H1 (cell line): ENCODE measurements at regions not wholly inside any gene's neighbourhood (a gene's known extent, or its start where the extent isn't known, plus 50 kb on each side); places are given as distances from the start of the nearest gene placed in this dataset.

ENCODE experiments used
- CTCF ChIA-PET: fragments of 300-600 bp; sonication (Branson Sonifier 250); formaldehyde crosslinking; loops from one replicate; lab custom pipeline; 2021; ENCODE audit not compliant: partially characterized antibody; lab: Charles Lee
- POLR2A ChIA-PET: fragments of 300-600 bp; sonication (Branson Sonifier 250); formaldehyde crosslinking; loops from one replicate; lab custom pipeline; 2021; ENCODE audit warnings: inconsistent platforms; ENCODE audit not compliant: partially characterized antibody; lab: Charles Lee
- DNase-seq, 2 experiments: peaks; one replicate each; pipeline versions ENCODE4 v3.0.0 to v3.0.0-alpha.2; 2010 to 2022; ENCODE audit warnings: low spot score in 2 of 2, low read depth in 1 of 2, mixed read lengths in 1 of 2
- FAIRE-seq: peaks from 2 replicates; lab custom pipeline; 2011; peaks lifted over from hg19 to GRCh38; lab: Jason Lieb, UNC
- H2AFZ ChIP-seq: 2 replicates; pipeline ENCODE4 v1.8.1; 2012; ENCODE audit warnings: low read length, inconsistent platforms
- H2AK5ac ChIP-seq: 2 replicates; pipeline ENCODE4 v1.6.1; 2013; ENCODE audit warnings: low read depth, low read length
- H2BK120ac ChIP-seq: replicated peaks from 2 replicates; pipeline ENCODE3; 2013; ENCODE audit warnings: low read depth, low read length, inconsistent platforms
- H2BK12ac ChIP-seq: 2 replicates; pipeline ENCODE4 v1.6.1; 2013; ENCODE audit warnings: low read depth, low read length
- H2BK15ac ChIP-seq: 2 replicates; pipeline ENCODE4 v1.6.1; 2013; ENCODE audit warnings: low read length
- H2BK20ac ChIP-seq: 2 replicates; pipeline ENCODE4 v1.6.1; 2013; ENCODE audit warnings: low read length
- H2BK5ac ChIP-seq: 2 replicates; pipeline ENCODE4 v1.6.1; 2013; ENCODE audit warnings: low read depth, low read length
- H3K14ac ChIP-seq: 2 replicates; pipeline ENCODE4 v1.6.1; 2013; ENCODE audit warnings: inconsistent platforms; ENCODE audit not compliant: insufficient read length
- H3K18ac ChIP-seq: 2 replicates; pipeline ENCODE4 v1.6.1; 2013; ENCODE audit warnings: low read length; ENCODE audit errors: extremely low read depth
- H3K23ac ChIP-seq: 2 replicates; pipeline ENCODE4 v1.6.1; 2013; ENCODE audit warnings: inconsistent platforms; ENCODE audit not compliant: insufficient read length
- H3K23me2 ChIP-seq: 2 replicates; pipeline ENCODE4 v1.6.1; 2013; ENCODE audit warnings: low read depth, low read length
- H3K27ac ChIP-seq: 2 replicates; pipeline ENCODE4 v1.6.1; 2011; ENCODE audit warnings: low read depth, low read length, inconsistent platforms
- H3K27me3 ChIP-seq, 4 experiments: replicated peaks in 1 of 4; 1 replicate in 1 of 4; 2 replicates in 3 of 4; pipeline versions ENCODE4 v1.6.1 to v1.8.1; 2011 to 2013; ENCODE audit warnings: low read length in 3 of 4, mild to moderate bottlenecking in 3 of 4, inconsistent platforms in 2 of 4, mixed read lengths in 2 of 4, moderate library complexity in 1 of 4; ENCODE audit not compliant: control insufficient read depth in 3 of 4, insufficient read depth in 3 of 4; ENCODE audit errors: extremely low read depth in 1 of 4
- H3K36me3 ChIP-seq, 4 experiments: 2 replicates each; pipeline versions ENCODE4 v1.6.1 to v1.8.1; 2011 to 2013; ENCODE audit warnings: mild to moderate bottlenecking in 4 of 4, low read length in 3 of 4, moderate library complexity in 2 of 4, control low read depth in 1 of 4, inconsistent platforms in 1 of 4; ENCODE audit not compliant: insufficient read depth in 4 of 4, control insufficient read depth in 2 of 4
- H3K4ac ChIP-seq: replicated peaks from 2 replicates; pipeline ENCODE3; 2013; ENCODE audit warnings: low read length, low read depth, mixed read lengths, inconsistent platforms; ENCODE audit not compliant: insufficient read length
- H3K4me1 ChIP-seq, 4 experiments: replicated peaks in 1 of 4; 1 replicate in 1 of 4; 2 replicates in 3 of 4; pipeline versions ENCODE4 v1.6.1 to v1.8.1; 2011 to 2013; ENCODE audit warnings: low read length in 3 of 4, inconsistent platforms in 2 of 4, mixed read lengths in 1 of 4; ENCODE audit not compliant: insufficient read depth in 4 of 4, control insufficient read depth in 3 of 4
- H3K4me2 ChIP-seq, 2 experiments: 2 replicates each; pipeline versions ENCODE4 v1.6.1 to v1.8.1; 2011 to 2013; ENCODE audit warnings: low read depth in 2 of 2, low read length in 2 of 2, control low read depth in 1 of 2, inconsistent platforms in 1 of 2, mild to moderate bottlenecking in 1 of 2; ENCODE audit not compliant: insufficient read depth in 1 of 2
- H3K4me3 ChIP-seq, 4 experiments: fragments of 200-600, 300-600 bp in 1 of 4; sonication (generic), shearing (Covaris generic), sonication (Bioruptor Twin) in 1 of 4; 2 replicates each; pipeline versions ENCODE4 v1.5.1 to v1.8.1; 2011 to 2016; ENCODE audit warnings: low read length in 4 of 4, low read depth in 3 of 4, control low read depth in 2 of 4, inconsistent platforms in 2 of 4, mild to moderate bottlenecking in 2 of 4, mixed read lengths in 1 of 4, moderate library complexity in 1 of 4; ENCODE audit not compliant: insufficient read depth in 2 of 4; ENCODE audit errors: extremely low read depth in 1 of 4
- H3K56ac ChIP-seq: replicated peaks from 2 replicates; pipeline ENCODE3; 2013; ENCODE audit warnings: low read depth, mild to moderate bottlenecking, mixed read lengths, low read length, inconsistent platforms; ENCODE audit not compliant: insufficient read length
- H3K79me1 ChIP-seq: 2 replicates; pipeline ENCODE4 v1.6.1; 2013; ENCODE audit warnings: low read depth, low read length, control low read depth
- H3K79me2 ChIP-seq, 2 experiments: 2 replicates each; pipeline versions ENCODE4 v1.6.1 to v1.8.1; 2012 to 2013; ENCODE audit warnings: low read length in 2 of 2, mild to moderate bottlenecking in 2 of 2, inconsistent platforms in 1 of 2; ENCODE audit not compliant: insufficient read depth in 2 of 2, control insufficient read depth in 1 of 2
- H3K9ac ChIP-seq, 4 experiments: replicated peaks in 1 of 4; 1 replicate in 1 of 4; 2 replicates in 3 of 4; pipeline versions ENCODE4 v1.6.1 to v1.8.1; 2011 to 2013; ENCODE audit warnings: low read depth in 3 of 4, low read length in 3 of 4, control low read depth in 2 of 4, mild to moderate bottlenecking in 2 of 4, moderate library complexity in 2 of 4, inconsistent platforms in 1 of 4; ENCODE audit errors: extremely low read depth in 1 of 4
- H3K9me3 ChIP-seq, 2 experiments: 2 replicates each; pipeline versions ENCODE4 v1.6.1 to v1.8.1; 2012 to 2013; ENCODE audit warnings: mild to moderate bottlenecking in 2 of 2, moderate library complexity in 2 of 2, control low read depth in 1 of 2, inconsistent platforms in 1 of 2, low read depth in 1 of 2, low read length in 1 of 2, mixed read lengths in 1 of 2; ENCODE audit not compliant: insufficient read depth in 2 of 2
- H4K20me1 ChIP-seq, 2 experiments: replicated peaks in 1 of 2; 2 replicates each; pipeline versions ENCODE3 to v1.8.1; 2011 to 2013; ENCODE audit warnings: inconsistent platforms in 2 of 2, low read length in 2 of 2, mild to moderate bottlenecking in 1 of 2; ENCODE audit not compliant: insufficient read depth in 2 of 2, control insufficient read depth in 1 of 2
- H4K5ac ChIP-seq: 2 replicates; pipeline ENCODE4 v1.6.1; 2013; ENCODE audit warnings: low read length, low read depth, mixed read lengths, inconsistent platforms; ENCODE audit not compliant: insufficient read length
- H4K8ac ChIP-seq: 2 replicates; pipeline ENCODE4 v1.8.0; 2013; ENCODE audit warnings: mild to moderate bottlenecking, moderate library complexity, low read length, inconsistent platforms; ENCODE audit not compliant: insufficient read depth; ENCODE audit errors: extremely low read depth
- H4K91ac ChIP-seq: replicated peaks from 2 replicates; pipeline ENCODE3; 2013; ENCODE audit warnings: low read length, mixed read lengths, inconsistent platforms; ENCODE audit not compliant: insufficient read length
- BRCA1 ChIP-seq: IDR thresholded peaks from 2 replicates; pipeline ENCODE4 v1.6.1; 2012; ENCODE audit warnings: low read depth, low read length, improper control_type of control experiment
- CHD1 ChIP-seq: IDR thresholded peaks from 2 replicates; pipeline ENCODE4 v1.6.1; 2012; ENCODE audit warnings: low read depth, low read length, improper control_type of control experiment
- KDM4A ChIP-seq: IDR thresholded peaks from one replicate; pipeline ENCODE4 v1.7.1; 2012; ENCODE audit warnings: low read depth, mild to moderate bottlenecking, moderate library complexity, low read length, inconsistent platforms; ENCODE audit not compliant: severe bottlenecking
- POLR2A ChIP-seq, 2 experiments: IDR thresholded peaks; 1 replicate in 1 of 2; 2 replicates in 1 of 2; pipeline ENCODE4 v1.6.1; 2011; ENCODE audit warnings: low read depth in 2 of 2, low read length in 2 of 2, mild to moderate bottlenecking in 2 of 2; ENCODE audit errors: control extremely low read depth in 1 of 2
- RNF2 ChIP-seq: fragments of 200-900, 300-1000 bp; sonication (generic); IDR thresholded peaks from 2 replicates; pipeline ENCODE4 v1.7.1; 2016; ENCODE audit warnings: borderline replicate concordance, low read depth, mild to moderate bottlenecking, antibody characterized with exemption, low read length; ENCODE audit not compliant: poor library complexity, severe bottlenecking; ENCODE audit errors: missing control alignments
- SP1 ChIP-seq: IDR thresholded peaks from 2 replicates; pipeline ENCODE4 v1.6.1; 2011; ENCODE audit warnings: low read depth, low read length
- TCF12 ChIP-seq: IDR thresholded peaks from 2 replicates; pipeline ENCODE4 v1.6.1; 2011; ENCODE audit warnings: low read depth, mild to moderate bottlenecking, low read length
- TEAD4 ChIP-seq: IDR thresholded peaks from 2 replicates; pipeline ENCODE4 v1.6.1; 2012; ENCODE audit warnings: low read depth, low read length, inconsistent platforms, mixed read lengths
- WGBS, 2 experiments: shearing (Covaris generic) in 1 of 2; methylation state at CpG; one replicate each; pipeline versions ENCODE4 v1.1.6 to v1.1.7; 2013 to 2015; ENCODE audit warnings: low lambda C conversion rate in 2 of 2, mixed read lengths in 2 of 2, inconsistent platforms in 1 of 2, low coverage in 1 of 2, missing lambda C conversion rate in 1 of 2; ENCODE audit not compliant: insufficient replicate concordance in 2 of 2, insufficient coverage in 1 of 2, insufficient read length in 1 of 2; ENCODE audit errors: extremely low coverage in 1 of 2, missing lambda C conversion rate in 1 of 2; 5-methylcytosine and 5-hydroxymethylcytosine counted together

DNA sequence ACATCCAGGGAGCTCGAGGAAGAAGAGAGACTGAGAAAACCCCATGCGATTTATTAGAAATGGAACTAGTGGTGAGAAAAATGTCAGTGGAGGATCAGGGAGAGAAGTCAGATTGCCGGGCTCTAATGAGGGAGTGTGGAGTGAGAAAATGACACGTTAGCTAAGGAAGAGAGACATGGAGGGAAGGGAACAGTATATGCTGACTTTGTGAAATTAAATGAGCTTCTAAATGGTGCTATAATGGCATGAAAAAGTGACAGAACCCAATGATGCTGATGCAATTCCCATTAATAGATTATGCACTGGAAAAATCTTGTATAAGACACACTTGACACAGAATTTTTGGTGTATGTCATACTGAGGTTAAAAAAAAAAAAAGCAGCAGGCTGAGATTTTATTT, 112.6 kb downstream of the HSPH1 start:
- Histone ChIP-seq H3K9ac (no peak overlapping the region), H3K79me2 (no peaks in the 10 kb centered on the region), H4K20me1 (no peaks in the 10 kb centered on the region), H2BK120ac (no peak overlapping the region), H2BK5ac (no peak overlapping the region), H3K18ac (peak overlapping the region; percentile 11; the same call in 1 of the 2 replicates), H3K14ac (no peak overlapping the region), H3K4me3 (no peak overlapping the region), H3K56ac (no peak overlapping the region), H3K27me3 (no peaks in the 10 kb centered on the region; a peak in 1 of 7 replicates), H3K27ac (no peak overlapping the region), H3K9me3 (no peaks in the 10 kb centered on the region), H4K91ac (no peak overlapping the region), H4K5ac (no peak overlapping the region), H3K4me1 (peaks cover 0 to 4% (median 0%) of the 10 kb centered on the region in 4 experiments; a peak in 2 of 7 replicates), H3K23ac (no peak overlapping the region), H2AK5ac (no peak overlapping the region), H3K4ac (no peak overlapping the region), H3K36me3 (no peaks in the 10 kb centered on the region), H3K4me2 (no peak overlapping the region), H3K23me2 (no peaks in the 10 kb centered on the region), H3K79me1 (no peaks in the 10 kb centered on the region), H2BK12ac (peak overlapping the region; percentile 77; the same call in 1 of the 2 replicates), H2BK20ac (no peak overlapping the region), H2BK15ac (0 out of 2 replicates have a peak overlapping the region, but pooled peaks have one; percentile 31), H4K8ac (no peak overlapping the region), H2AFZ (peak overlapping the region; percentile 98)
- ChIA-PET POLR2A (no interaction called here), CTCF (interaction anchor here (0.7 to 3.0 kb wide), 16 partner anchors 8 to 327 kb away, joined by 3 to 13 read pairs (median 3); no protein-coding TSS in a partner anchor)
- FAIRE-seq (no peak), DNase-seq (no peak)
- TF ChIP-seq KDM4A (no peak), BRCA1 (no peak), POLR2A (IDR thresholded peaks at IDR 0.05; ENCODE audit: control extremely low read depth in 1 of 2, low read depth in 2 of 2, low read length in 2 of 2) (no peak), SP1 (no peak), TEAD4 (no peak), RNF2 (no peak), TCF12 (no peak), CHD1 (no peak)
- WGBS, 2 experiments: 84% methylated on average over 4 of the region's 4 CpGs; no CpG with 5 or more reads in 1 of the 2 experiments
